NCI-H226 (cell line): ENCODE measurements at regions not wholly inside any gene's neighbourhood (a gene's known extent, or its start where the extent isn't known, plus 50 kb on each side); places are given as distances from the start of the nearest gene placed in this dataset.

Experiments used
- DNase-seq: peaks from one replicate; pipeline ENCODE4 v3.0.0-alpha.2; 2015

- DNase-seq = peak; percentile 49
Observed at GRCh38 chr6:90401933-90402830, 105.5 kb upstream of the BACH2 start.

- DNase-seq = no peak
Observed at GRCh38 chr6:90399970-90400369, 103.3 kb upstream of the BACH2 start.

- peak; percentile 96 for DNase-seq
Observed at GRCh38 chr6:90397929-90398674, 101.5 kb upstream of the BACH2 start.

GRCh38 chr6:90397047-90397446 is 100.4 kb upstream of the BACH2 start:
- no peak for DNase-seq

GRCh38 chr6:90393232-90393884 is 96.7 kb upstream of the BACH2 start:
- peak; percentile 56 for DNase-seq

GRCh38 chr6:90390379-90390778 is 93.7 kb upstream of the BACH2 start:
- DNase-seq = no peak

- DNase-seq = no peak
Observed at GRCh38 chr6:90388395-90388794, 91.8 kb upstream of the BACH2 start.

- DNase-seq = no peak
Observed at GRCh38 chr6:90387826-90388225, 91.2 kb upstream of the BACH2 start.

- DNase-seq = no peak
Observed at GRCh38 chr6:90387383-90387775, 90.7 kb upstream of the BACH2 start.

- no peak for DNase-seq
Observed at GRCh38 chr6:90386399-90387382, 90.0 kb upstream of the BACH2 start.

GRCh38 chr6:90385759-90386313 is 89.2 kb upstream of the BACH2 start:
- no peak for DNase-seq

- no peak for DNase-seq
Observed at GRCh38 chr6:90384720-90385119, 88.1 kb upstream of the BACH2 start.

- DNase-seq = no peak
Observed at GRCh38 chr6:90383196-90383822, 86.7 kb upstream of the BACH2 start.

- DNase-seq = no peak
Observed at GRCh38 chr6:90382760-90383159, 86.1 kb upstream of the BACH2 start.

- DNase-seq = peak; percentile 74
Observed at GRCh38 chr6:90375681-90376439, 79.2 kb upstream of the BACH2 start.

GRCh38 chr6:90374201-90374600 is 77.6 kb upstream of the BACH2 start:
- no peak for DNase-seq

GRCh38 chr6:90372885-90373284 is 76.2 kb upstream of the BACH2 start:
- DNase-seq = no peak

GRCh38 chr6:90372450-90372849 is 75.8 kb upstream of the BACH2 start:
- DNase-seq = no peak

- DNase-seq = no peak
Observed at GRCh38 chr6:90370493-90370959, 73.9 kb upstream of the BACH2 start.

- DNase-seq = peak; percentile 46
Observed at GRCh38 chr6:90369651-90370050, 73.0 kb upstream of the BACH2 start.
